ENCODE measurements at regions not wholly inside any gene's neighbourhood (a gene's known extent, or its start where the extent isn't known, plus 50 kb on each side); places are given as distances from the start of the nearest gene placed in this dataset.

- intact Hi-C loops (cut with DNase I, micrococcal nuclease) = no loop called here
- Histone ChIP-seq H3K4me1 (ENCODE audit: low read depth) (no peaks in the 10 kb centered on the region), H3K9me3 (no peaks in the 10 kb centered on the region), H3K36me3 (ENCODE audit: low read depth) (no peaks in the 10 kb centered on the region), H3K4me3 (no peak overlapping the region)
- no peak for ATAC-seq
- TF ChIP-seq, protein P1, sequence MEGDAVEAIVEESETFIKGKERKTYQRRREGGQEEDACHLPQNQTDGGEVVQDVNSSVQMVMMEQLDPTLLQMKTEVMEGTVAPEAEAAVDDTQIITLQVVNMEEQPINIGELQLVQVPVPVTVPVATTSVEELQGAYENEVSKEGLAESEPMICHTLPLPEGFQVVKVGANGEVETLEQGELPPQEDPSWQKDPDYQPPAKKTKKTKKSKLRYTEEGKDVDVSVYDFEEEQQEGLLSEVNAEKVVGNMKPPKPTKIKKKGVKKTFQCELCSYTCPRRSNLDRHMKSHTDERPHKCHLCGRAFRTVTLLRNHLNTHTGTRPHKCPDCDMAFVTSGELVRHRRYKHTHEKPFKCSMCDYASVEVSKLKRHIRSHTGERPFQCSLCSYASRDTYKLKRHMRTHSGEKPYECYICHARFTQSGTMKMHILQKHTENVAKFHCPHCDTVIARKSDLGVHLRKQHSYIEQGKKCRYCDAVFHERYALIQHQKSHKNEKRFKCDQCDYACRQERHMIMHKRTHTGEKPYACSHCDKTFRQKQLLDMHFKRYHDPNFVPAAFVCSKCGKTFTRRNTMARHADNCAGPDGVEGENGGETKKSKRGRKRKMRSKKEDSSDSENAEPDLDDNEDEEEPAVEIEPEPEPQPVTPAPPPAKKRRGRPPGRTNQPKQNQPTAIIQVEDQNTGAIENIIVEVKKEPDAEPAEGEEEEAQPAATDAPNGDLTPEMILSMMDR (IDR thresholded peaks at IDR 0.05) = no peak
- DNase-seq = no peak
Measured at GRCh38 chr18:73812423-73812822, 335.2 kb downstream of the FBXO15 start.

DNA sequence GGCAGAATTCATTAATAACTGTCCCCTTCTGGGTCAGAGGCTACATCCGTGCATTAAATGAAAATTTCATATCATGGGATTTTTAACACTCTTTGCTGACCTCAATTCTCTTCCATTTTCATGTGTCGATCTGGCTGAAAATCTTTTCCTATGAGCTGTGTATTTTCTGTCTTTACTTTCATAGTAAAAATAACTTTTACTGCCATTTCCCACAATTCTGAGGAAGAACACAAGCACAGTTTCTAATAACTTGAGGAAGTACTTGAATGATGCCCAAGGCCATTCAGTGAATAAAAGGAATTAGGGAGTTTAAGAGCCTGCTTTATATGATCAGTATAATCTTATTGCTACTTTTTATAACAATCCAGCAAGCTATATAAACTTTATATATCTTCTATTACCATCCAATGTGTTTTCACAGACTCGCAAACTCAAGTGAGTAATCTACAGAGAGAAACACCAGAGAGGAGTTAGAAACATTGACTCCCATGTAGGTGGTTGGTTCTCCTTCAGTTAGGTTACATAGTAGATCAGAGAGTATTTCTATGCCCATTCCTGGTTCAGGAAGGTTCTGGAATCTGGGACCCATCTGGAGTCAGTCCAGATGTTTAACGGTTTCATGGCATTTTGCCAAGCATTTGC is 340.0 kb downstream of the FBXO15 start:
- DNase-seq (no peak), ATAC-seq (no peak)
- no peaks in the 10 kb centered on the region for H3K4me1 ChIP-seq (ENCODE audit: low read depth)
- no peaks in the 10 kb centered on the region for H3K9me3 ChIP-seq
- no peak overlapping the region for H3K4me3 ChIP-seq
- intact Hi-C loops (cut with DNase I, micrococcal nuclease) = no loop called here
- TF ChIP-seq, protein P1 (IDR thresholded peaks at IDR 0.05) = no peak
- no peaks in the 10 kb centered on the region for H3K36me3 ChIP-seq (ENCODE audit: low read depth)

DNA sequence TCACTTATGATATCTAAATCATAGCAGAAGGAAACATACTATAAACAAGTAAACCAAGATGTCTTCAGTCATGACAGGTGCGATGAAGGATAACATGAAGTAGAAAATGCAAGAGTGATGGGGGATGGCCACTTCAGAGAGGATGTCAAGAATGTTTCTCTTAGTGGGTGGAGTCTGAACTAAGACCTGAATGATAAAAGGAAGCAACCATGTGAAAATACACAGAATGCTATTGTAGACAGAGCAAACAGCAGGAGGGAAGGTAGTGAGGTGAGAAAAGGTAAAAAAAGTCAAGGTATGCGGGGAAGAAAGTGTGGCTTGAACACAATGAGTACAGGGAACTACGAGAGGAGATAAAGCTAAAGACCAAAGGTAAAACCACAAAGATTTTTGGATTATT is 341.6 kb downstream of the FBXO15 start:
- ATAC-seq = no peak
- DNase-seq = no peak
- TF ChIP-seq, protein P1 (IDR thresholded peaks at IDR 0.05) = no peak
- H3K9me3 ChIP-seq = no peaks in the 10 kb centered on the region
- intact Hi-C loops (cut with DNase I, micrococcal nuclease) = no loop called here
- no peak overlapping the region for H3K4me3 ChIP-seq
- no peaks in the 10 kb centered on the region for H3K36me3 ChIP-seq (ENCODE audit: low read depth)
- no peaks in the 10 kb centered on the region for H3K4me1 ChIP-seq (ENCODE audit: low read depth)

DNA sequence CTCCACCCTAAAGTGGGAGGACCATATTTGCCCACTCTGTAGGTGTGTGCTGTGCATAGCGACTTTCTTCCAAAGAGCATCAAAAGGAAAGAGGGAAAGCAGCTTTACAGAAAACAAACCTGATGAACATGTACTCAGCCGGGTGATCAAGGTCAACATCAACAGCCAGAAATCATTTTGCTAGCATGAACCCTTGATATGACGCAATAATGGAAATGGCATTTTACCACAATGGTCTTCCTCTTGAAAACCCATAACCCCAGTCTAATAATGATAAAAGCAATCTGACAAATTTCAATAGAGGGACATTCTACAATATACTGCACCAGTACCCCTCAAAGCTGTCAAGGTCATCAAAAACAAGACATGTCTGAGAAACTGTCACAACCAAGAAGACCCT is 350.2 kb downstream of the FBXO15 start:
- Histone ChIP-seq H3K9me3 (no peaks in the 10 kb centered on the region), H3K4me1 (ENCODE audit: low read depth) (no peaks in the 10 kb centered on the region), H3K36me3 (ENCODE audit: low read depth) (no peaks in the 10 kb centered on the region), H3K4me3 (no peak overlapping the region)
- DNase-seq = no peak
- no peak for ATAC-seq
- TF ChIP-seq, protein P1 (IDR thresholded peaks at IDR 0.05) = no peak
- intact Hi-C loops (cut with DNase I, micrococcal nuclease) = no loop called here

GRCh38 chr18:73793386-73793785 is 354.2 kb downstream of the FBXO15 start:
- no peak for DNase-seq
- TF ChIP-seq, protein P1 (IDR thresholded peaks at IDR 0.05) = no peak
- intact Hi-C loops (cut with DNase I, micrococcal nuclease) = no loop called here

DNA sequence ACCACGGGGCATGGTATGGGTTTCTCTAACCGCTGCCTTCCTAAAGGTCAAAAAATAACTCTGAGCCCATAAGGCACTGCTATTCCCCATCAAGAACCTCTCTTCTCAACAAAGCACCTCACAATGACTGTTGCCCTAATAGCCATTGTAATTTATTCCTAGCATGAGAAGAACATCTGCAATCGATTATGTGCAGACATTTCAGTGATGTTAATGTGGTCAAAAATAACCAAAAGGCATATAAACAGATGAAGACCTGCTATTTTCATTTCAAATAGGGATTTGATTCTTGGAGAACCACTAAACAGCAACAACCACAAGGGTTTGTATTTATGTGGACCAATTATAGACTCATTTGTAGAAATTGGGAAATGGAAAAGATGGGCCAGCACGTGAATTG is 356.6 kb downstream of the FBXO15 start:
- no peak for ATAC-seq
- DNase-seq = no peak
- Histone ChIP-seq H3K36me3 (ENCODE audit: low read depth) (no peaks in the 10 kb centered on the region), H3K4me3 (no peak overlapping the region), H3K4me1 (ENCODE audit: low read depth) (no peaks in the 10 kb centered on the region), H3K9me3 (no peaks in the 10 kb centered on the region)
- intact Hi-C loops (cut with DNase I, micrococcal nuclease) = no loop called here
- TF ChIP-seq, protein P1 (IDR thresholded peaks at IDR 0.05) = no peak

More at GRCh38 chr18:73793386-73793785, 354.2 kb downstream of the FBXO15 start:
- Histone ChIP-seq H3K4me3 (no peak overlapping the region), H3K9me3 (no peaks in the 10 kb centered on the region), H3K4me1 (ENCODE audit: low read depth) (no peaks in the 10 kb centered on the region), H3K36me3 (ENCODE audit: low read depth) (no peaks in the 10 kb centered on the region)
- no peak for ATAC-seq
